ENCODE measurements at regions not wholly inside any gene's neighbourhood (a gene's known extent, or its start where the extent isn't known, plus 50 kb on each side); places are given as distances from the start of the nearest gene placed in this dataset.

GRCh38 chr13:21757763-21758162, 86.9 kb downstream of the FGF9 start:
- no peak for DNase-seq (ENCODE audit: low read depth)
- in situ Hi-C loops (cut with HindIII; ENCODE audit: low pct_unique_long_range_greater_than_20kb, low sequenced_read_pairs): no loop called here

- DNase-seq (ENCODE audit: low read depth): no peak
- in situ Hi-C loops (cut with HindIII; ENCODE audit: low pct_unique_long_range_greater_than_20kb, low sequenced_read_pairs): no loop called here
Measured at GRCh38 chr13:21758441-21758840, 87.6 kb downstream of the FGF9 start.

- DNase-seq (ENCODE audit: low read depth): no peak
- in situ Hi-C loops (cut with HindIII; ENCODE audit: low pct_unique_long_range_greater_than_20kb, low sequenced_read_pairs): no loop called here
Measured at GRCh38 chr13:21759463-21759862, 88.6 kb downstream of the FGF9 start.

- in situ Hi-C loops (cut with HindIII; ENCODE audit: low pct_unique_long_range_greater_than_20kb, low sequenced_read_pairs): no loop called here
- no peak for DNase-seq (ENCODE audit: low read depth)
Measured at GRCh38 chr13:21759911-21760310, 89.0 kb downstream of the FGF9 start.

GRCh38 chr13:21761770-21762169, 90.9 kb downstream of the FGF9 start:
- DNase-seq (ENCODE audit: low read depth): no peak
- in situ Hi-C loops (cut with HindIII; ENCODE audit: low pct_unique_long_range_greater_than_20kb, low sequenced_read_pairs): no loop called here

- in situ Hi-C loops (cut with HindIII; ENCODE audit: low pct_unique_long_range_greater_than_20kb, low sequenced_read_pairs): no loop called here
- no peak for DNase-seq (ENCODE audit: low read depth)
Measured at GRCh38 chr13:21762512-21762911, 91.6 kb downstream of the FGF9 start.

GRCh38 chr13:21767032-21767431, 96.2 kb downstream of the FGF9 start:
- DNase-seq (ENCODE audit: low read depth): no peak
- in situ Hi-C loops (cut with HindIII; ENCODE audit: low pct_unique_long_range_greater_than_20kb, low sequenced_read_pairs): no loop called here

GRCh38 chr13:21771075-21771474, 100.2 kb downstream of the FGF9 start:
- DNase-seq (ENCODE audit: low read depth): no peak
- in situ Hi-C loops (cut with HindIII; ENCODE audit: low pct_unique_long_range_greater_than_20kb, low sequenced_read_pairs): no loop called here

- in situ Hi-C loops (cut with HindIII; ENCODE audit: low pct_unique_long_range_greater_than_20kb, low sequenced_read_pairs): no loop called here
- no peak for DNase-seq (ENCODE audit: low read depth)
Measured at GRCh38 chr13:21777166-21777565, 106.3 kb downstream of the FGF9 start.

GRCh38 chr13:21777813-21778212, 106.9 kb downstream of the FGF9 start:
- DNase-seq (ENCODE audit: low read depth): no peak
- in situ Hi-C loops (cut with HindIII; ENCODE audit: low pct_unique_long_range_greater_than_20kb, low sequenced_read_pairs): no loop called here

- DNase-seq (ENCODE audit: low read depth): no peak
- in situ Hi-C loops (cut with HindIII; ENCODE audit: low pct_unique_long_range_greater_than_20kb, low sequenced_read_pairs): no loop called here
Measured at GRCh38 chr13:21782736-21783135, 111.9 kb downstream of the FGF9 start.

- in situ Hi-C loops (cut with HindIII; ENCODE audit: low pct_unique_long_range_greater_than_20kb, low sequenced_read_pairs): no loop called here
- DNase-seq (ENCODE audit: low read depth): no peak
Measured at GRCh38 chr13:21785990-21786389, 115.1 kb downstream of the FGF9 start.

- in situ Hi-C loops (cut with HindIII; ENCODE audit: low pct_unique_long_range_greater_than_20kb, low sequenced_read_pairs): no loop called here
- DNase-seq (ENCODE audit: low read depth): no peak
Measured at GRCh38 chr13:21796066-21796465, 125.2 kb downstream of the FGF9 start.

GRCh38 chr13:21796775-21797514, 126.1 kb downstream of the FGF9 start:
- DNase-seq (ENCODE audit: low read depth): no peak
- in situ Hi-C loops (cut with HindIII; ENCODE audit: low pct_unique_long_range_greater_than_20kb, low sequenced_read_pairs): no loop called here

- no peak for DNase-seq (ENCODE audit: low read depth)
- in situ Hi-C loops (cut with HindIII; ENCODE audit: low pct_unique_long_range_greater_than_20kb, low sequenced_read_pairs): no loop called here
Measured at GRCh38 chr13:21797736-21798135, 126.9 kb downstream of the FGF9 start.

GRCh38 chr13:21798181-21798580, 127.3 kb downstream of the FGF9 start:
- in situ Hi-C loops (cut with HindIII; ENCODE audit: low pct_unique_long_range_greater_than_20kb, low sequenced_read_pairs): no loop called here
- no peak for DNase-seq (ENCODE audit: low read depth)

- in situ Hi-C loops (cut with HindIII; ENCODE audit: low pct_unique_long_range_greater_than_20kb, low sequenced_read_pairs): no loop called here
- DNase-seq (ENCODE audit: low read depth): no peak
Measured at GRCh38 chr13:21799671-21800070, 128.8 kb downstream of the FGF9 start.

GRCh38 chr13:21800837-21801616, 130.2 kb downstream of the FGF9 start:
- in situ Hi-C loops (cut with HindIII; ENCODE audit: low pct_unique_long_range_greater_than_20kb, low sequenced_read_pairs): no loop called here
- no peak for DNase-seq (ENCODE audit: low read depth)

- in situ Hi-C loops (cut with HindIII; ENCODE audit: low pct_unique_long_range_greater_than_20kb, low sequenced_read_pairs): no loop called here
- DNase-seq (ENCODE audit: low read depth): no peak
Measured at GRCh38 chr13:21805733-21806132, 134.9 kb downstream of the FGF9 start.

GRCh38 chr13:21812192-21812626, 141.3 kb downstream of the FGF9 start:
- no peak for DNase-seq (ENCODE audit: low read depth)
- in situ Hi-C loops (cut with HindIII; ENCODE audit: low pct_unique_long_range_greater_than_20kb, low sequenced_read_pairs): no loop called here

Measured in Caki2 (cell line).